Stimulated activated CD8-positive, alpha-beta memory T cell treated with anti-CD3 and anti-CD28 coated beads, Interleukin-2, amount 100 ng/mL, for 48 hours (primary cell): ENCODE measurements at regions not wholly inside any gene's neighbourhood (a gene's known extent, or its start where the extent isn't known, plus 50 kb on each side); places are given as distances from the start of the nearest gene placed in this dataset.
"Not testable (repeated sequence)": the region's sequence is repeated elsewhere in the genome, so short reads cannot be mapped to it uniquely, and the experiment has no call there.

ENCODE experiments used
- DNase-seq, 2 donors: peaks; one replicate each; pipeline ENCODE4 v3.0.0-alpha.2; 2020; ENCODE audit warnings: low read depth in 2 of 2

DNA sequence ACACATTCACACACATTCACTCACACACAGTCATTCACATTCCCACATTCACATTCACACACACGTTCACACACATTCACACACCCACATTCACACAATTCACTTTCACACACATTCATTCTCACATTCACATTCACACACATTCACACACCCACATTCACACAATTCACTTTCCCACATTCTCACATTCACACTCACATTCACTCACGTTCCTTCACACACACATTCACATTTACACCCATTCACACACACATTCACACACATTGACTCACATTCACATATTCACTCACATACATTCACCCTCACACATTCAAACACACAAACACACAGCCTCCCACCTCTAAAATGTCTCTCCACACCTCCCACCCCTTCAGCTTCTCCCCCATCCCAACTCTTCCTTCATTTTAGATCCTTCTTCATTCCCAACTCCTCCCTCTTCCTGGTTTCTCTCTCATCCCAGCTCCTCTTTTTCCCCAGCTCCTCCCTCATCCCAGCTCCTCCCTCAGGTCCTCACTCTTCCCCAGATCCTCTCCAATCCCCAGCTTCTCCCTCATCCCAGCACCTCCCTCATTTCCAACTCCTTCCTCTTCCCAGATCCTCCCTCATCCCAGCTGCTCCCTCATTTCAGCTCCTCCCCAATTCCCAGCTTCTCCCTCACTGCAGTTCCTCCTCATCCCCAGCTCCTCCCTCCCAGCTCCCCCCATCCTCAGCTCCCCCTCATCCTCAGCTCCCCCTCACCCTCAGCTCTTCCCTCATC is 111.0 kb downstream of the FAM53A start:
- DNase-seq: no peak

DNA sequence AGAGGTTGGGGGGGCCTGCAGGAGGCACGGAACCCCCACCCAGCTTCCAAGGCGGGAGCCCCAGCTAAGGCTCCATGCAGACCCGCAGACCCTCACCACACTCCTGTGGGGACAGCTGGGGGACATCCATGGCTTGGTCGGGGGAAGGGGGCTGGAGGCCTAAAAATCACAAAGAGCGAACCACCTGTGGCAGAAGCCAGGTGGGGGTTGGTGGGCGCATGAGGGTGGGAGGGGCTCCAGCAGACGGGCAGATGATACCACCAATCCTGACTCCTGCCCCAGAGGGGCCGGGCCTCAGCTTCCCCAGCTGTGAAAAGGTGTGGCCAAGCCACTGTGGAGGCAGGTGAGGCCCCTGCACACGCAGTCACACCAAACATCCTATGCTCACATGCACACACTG is 111.6 kb downstream of the FAM53A start:
- DNase-seq: no peak

DNA sequence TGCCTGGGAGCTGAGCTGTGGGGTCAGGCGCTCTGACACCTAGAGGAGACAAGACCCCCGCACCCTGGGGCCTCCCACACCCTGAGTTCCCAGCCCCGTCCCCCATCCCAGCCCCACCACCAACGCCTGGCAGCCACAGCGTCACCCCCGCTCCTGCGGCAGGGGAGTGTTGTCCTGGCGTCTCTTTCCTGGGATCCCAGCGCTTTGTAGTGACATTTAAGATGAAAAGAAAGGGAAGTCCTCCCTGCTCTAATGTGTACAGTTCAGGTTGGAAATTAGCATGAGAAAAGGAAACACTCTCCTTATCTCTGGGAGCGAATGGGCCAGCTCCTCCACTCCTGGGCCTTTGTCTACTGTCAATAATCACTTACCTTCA is 112.1 kb downstream of the FAM53A start:
- DNase-seq: no peak

DNA sequence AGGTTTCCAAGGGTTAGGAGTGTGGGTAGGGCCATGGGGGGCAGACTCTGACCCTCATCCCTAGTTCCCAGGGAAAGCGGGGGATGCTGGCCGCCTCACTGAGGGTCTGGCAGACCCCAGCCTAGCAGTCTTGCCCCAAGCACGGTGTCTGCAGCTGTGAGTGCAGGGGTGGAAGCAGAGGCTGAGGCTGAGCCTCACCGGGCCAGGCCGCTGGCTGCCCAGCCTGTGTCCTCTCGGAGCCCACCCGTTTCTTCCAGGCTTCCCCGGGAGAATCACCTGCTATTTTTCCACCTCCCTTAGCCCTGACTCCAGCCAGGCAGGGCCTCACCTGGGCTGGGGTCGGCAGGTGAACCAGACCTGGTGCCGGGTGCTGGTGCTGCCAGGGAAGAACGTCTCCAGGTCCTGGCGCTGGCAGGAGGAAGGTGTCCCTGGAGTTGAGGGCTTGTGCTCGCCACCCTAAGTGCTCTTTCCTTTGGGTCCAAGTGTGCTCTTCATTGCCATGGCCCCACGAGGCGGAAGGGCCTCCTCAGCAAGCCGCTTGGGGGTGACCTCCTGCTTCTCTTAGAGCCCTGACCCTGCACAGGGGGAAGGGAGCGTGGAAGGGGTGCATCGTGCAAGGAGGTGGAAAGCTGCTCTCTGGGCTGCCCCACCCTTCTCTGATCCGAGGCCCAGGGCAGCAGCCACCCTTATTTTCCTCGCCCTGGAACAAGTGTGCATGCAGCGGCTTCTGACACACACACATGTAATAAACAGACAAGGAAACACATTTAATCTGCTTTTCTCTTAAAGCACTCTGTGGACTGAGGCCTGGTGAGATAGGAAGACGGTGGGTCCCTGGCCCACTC is 112.7 kb downstream of the FAM53A start:
- no peak for DNase-seq

DNA sequence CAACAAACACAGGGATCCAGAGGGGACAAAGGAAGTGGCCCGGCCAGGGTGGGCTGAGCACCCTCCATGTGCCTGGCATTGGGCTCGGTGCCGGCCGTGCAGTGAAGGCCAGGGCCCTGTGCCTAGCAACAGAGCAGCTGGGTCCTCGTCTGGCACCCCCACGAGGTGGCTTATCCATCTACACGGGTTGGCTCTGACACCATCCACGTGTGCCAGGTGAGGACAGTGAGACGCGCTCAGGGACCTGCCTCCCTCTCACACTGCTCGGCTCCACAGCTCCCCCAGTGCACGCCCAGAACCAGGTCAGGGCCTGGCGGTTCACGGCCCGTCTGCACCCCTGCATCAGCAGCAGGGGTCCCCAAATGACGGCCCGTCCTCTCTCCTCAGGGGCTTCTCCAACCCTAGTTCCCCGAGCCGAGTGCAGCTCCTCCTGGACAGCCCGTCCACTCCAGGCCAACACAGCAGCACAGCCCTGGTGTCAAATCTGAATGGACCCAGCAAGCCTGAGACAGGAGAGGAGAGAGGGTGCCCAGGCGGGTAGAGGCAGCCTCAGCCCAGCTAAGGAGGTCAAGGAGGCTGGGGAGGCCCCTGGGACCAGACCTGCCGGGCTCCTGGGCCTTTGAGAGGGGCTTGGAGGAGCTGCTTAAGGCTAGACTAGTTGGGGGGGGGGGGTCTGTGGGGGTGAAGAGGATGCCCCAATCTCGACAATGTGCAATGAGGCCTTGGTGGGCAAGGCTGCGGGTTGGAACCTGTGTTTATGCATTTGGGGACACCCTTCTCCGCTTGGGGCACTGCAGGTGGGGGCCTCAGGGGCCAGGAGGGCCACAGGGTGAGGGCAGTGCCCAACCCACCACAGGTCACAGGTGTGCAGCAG is 113.6 kb downstream of the FAM53A start:
- DNase-seq: no peak

DNA sequence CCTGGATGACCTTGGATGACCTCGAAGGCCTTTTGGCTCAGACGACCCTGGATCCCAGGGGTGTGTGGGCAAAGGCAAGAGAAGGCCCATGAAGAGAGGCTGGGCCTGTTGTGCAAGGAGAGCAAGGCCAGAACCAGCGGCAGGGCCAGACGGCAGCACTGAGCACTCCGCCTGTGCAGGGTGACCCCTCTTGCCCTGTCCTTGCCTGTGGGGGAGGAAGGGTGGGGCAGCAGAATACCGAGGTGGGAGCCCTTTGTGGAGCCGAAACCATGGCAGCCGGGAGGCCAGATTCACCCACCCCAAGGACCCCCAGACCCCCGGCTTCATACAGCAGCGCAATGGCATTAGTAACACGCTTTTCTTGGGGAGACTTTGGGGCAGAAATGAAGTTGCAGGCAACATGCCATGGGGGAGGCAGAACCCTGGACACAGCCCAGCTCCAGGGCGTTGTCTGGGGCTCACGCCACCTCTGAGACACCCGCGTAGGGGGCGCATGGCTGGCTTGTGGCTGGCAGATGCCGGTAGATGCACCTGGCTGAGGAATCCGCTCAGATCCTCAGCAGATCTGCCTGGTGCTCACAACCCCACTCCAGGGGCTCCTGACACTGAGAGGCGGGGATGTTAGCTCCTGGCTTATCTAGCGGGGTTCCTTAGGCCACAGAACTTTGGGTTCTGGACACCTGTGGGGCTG is 114.5 kb downstream of the FAM53A start:
- no peak for DNase-seq

DNA sequence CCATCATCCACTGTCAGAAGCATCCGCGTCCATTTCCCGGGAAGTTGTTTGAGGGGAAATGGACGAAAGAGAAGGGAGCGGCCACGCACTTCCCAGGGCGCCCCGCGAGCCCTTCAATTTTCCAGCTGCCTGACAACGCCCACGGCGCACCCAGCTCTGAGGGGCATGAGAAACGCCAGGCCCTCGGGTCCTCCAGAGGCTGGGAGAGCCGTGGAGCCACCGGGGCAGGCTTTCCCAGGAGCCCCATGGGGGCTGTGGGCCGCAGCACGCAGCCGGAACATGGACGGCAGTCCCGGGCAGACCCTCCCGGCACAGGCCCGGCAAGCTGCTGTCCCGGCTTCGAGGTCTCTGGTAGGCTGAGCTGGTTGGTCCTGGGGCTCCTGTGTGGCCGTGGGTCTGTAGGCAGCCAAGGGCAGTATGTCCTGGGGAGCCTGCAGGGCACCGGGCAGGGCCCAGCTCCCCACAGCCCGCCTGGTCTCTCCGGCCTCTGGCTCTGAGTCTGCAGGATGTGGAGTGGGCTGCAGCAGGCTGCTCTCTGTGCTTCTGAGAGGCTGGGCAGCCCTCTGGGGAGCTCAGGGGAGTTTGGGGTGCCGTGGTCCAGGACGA is 115.2 kb downstream of the FAM53A start:
- DNase-seq: no peak

DNA sequence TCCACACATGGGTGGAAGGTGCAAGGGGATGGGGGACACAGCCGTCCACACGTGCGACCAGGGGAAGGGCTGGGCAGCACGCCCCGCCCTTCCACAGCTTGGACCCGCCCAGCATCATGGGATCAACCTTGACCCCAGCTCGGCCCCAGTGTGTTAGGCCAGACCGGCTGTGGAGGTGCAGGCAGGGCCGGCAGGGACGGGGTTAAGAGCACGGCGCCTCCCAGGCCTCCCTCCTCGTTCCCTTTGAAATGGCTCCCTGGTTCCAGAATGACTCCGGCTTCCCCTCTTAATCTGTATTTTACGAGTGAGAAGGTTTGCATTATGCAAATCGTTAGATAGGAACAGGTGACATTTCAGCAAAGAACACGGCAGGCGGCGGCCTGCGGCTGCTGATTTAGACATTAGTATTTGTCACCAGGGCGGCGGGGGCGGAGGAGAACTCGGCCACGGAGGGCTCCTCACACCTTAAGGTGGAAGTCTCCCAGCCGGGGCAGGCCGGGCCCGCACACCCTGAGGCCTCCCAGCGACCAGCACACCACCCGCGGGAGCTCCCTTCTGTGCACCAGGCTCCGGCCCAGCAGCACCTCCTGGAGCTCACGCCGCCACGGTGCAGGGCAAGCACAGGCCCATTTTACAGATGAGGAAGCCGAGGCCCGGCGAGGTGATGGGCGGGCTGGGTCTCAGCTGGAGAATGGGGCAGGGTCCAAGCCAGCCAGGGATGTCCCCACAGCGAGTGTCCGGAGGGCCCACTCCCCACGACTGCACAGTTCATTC is 116.1 kb downstream of the FAM53A start:
- DNase-seq: no peak

DNA sequence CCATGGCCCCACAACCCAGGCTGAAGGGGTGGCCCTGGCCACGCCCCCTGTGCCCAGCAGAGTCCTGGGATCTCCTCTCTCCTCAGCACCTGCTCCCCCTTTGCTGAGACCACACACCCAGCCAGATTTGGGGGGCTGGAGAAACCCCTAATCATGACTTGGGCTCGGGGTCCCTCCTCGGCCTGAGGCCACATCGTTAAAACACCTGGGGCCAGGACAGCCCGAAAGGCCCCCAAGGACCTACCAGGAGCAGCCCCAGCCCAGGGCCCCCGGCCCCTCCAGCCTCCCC is 116.7 kb downstream of the FAM53A start:
- no peak for DNase-seq

DNA sequence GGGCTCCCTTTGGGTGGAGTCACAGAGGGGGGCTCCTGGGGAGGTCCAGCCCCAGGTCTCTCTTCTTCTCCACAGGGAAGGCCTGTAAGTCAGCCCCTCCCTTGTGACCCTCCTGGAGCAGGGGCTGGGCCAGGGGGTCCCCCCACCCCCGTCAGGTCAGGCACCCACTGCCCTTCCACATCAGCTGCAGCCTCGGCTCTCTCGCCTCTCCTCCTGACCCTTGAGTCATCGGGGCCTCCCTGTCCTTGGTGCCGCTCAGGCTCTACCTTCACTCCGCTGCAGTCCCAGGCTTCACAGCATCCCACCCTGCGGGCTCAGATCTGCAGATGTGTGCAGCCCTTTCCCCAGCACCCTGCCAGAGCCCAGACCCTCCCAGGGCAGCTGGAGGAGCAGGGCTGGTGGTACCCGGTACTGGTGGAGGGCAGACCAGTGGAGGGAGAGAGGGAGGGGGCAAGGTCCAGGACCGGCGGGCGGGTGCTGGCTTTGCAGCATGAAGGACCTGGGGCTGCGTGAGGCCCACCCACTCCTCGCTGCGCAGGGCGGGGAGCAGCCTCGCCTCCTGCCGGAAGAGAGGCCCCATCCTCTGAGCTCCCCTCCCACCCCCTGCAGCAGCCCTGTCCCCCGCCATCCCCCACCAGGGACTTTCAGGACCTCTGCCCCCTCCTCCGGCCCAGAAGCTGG is 117.1 kb downstream of the FAM53A start:
- no peak for DNase-seq

DNA sequence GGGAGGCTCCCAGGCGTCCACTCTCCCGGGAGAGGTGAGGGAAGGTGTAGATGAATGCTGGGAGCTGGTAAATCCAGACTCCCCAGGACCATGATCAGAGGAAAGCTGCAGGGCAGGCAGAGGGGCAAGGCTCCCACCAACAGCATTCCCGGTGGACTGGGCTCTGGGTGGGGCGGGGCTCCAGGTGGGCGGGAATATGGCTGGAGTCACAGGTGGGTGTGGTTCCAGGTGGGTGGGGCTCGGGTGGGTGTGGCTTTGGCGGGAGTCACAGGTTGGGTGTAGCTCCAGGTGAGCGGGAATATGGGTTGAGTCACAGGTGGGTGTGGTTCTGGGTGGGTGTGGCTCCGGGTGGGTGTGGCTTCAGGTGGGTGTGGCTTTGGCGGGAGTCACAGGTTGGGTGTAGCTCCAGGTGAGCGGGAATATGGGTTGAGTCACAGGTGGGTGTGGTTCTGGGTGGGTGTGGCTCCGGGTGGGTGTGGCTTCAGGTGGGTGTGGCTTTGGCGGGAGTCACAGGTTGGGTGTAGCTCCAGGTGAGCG is 117.7 kb downstream of the FAM53A start:
- not testable (repeated sequence) for DNase-seq

DNA sequence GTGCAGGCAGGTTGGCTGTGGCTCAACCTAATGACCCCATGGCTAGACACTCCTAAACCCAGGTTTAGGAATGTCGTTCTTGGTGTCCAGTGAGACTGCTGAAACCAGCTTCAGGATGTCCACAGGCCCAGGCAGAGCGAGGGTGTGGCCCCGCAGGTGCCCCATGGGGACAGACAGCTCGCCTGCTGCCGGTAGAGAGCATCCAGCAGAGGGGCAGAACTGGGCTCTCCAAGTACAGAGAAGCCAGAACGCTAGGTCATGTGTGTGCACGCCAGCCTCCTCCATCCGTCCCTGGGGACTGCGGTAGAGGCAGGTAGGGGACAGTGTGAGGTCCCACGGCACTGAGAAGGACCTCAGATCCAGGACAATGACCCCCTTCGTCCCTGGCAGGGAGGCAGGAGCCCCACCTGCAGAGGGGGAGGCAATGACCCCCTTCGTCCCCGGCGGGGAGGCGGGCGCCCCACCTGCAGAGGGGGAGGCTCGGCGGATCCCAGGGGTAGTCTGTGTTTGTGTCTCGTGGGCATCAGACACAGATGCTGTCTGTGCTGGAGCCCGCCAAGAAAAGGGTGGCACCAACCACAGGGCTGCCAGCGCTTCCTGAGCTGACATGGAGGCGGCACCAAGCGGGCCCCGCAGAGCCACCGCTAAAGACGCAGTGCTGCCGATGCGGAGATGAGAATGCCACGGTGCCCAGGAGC is 118.4 kb downstream of the FAM53A start:
- no peak for DNase-seq

DNA sequence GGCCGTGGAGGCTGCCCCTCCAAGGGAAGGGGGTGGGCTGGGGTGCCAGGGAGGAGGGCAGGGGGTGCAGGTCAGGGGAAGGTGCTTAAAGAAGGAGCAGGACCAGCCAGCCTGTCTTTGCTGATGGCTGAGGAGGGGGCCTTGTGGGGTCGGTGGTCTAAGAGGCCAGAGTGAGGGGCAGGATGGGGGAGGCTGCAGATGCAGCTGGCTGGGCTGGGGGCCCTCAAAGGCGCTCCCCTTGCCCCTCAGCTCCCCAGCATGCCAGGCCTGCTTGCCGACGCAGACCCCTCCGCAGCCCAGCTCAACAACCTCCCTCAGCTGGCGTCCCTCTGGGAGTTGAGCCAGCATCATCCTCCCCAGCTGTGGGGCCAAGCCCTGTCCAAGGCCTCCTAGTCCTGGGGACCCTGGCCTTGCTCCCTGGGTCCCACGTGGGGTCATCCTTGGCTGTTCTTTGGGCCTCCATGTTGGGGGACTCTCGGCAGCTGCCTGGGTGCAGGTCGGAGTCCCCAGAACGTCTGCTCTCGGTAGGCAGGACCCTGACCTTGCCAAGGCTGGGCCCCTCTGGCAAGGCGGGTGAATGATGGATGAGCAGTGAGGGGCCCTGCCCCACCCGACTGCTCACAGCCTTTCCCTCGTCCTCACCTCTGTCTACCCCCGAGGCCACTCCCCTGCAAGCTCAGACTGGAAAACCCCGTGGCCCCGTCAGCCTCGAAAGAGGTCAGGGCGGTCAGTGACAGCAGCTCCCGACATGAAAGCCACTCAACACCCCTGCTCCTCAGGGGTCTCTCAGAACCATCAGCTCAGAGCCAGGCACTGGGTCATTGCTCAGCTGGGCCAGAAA is 119.4 kb downstream of the FAM53A start:
- DNase-seq: no peak

DNA sequence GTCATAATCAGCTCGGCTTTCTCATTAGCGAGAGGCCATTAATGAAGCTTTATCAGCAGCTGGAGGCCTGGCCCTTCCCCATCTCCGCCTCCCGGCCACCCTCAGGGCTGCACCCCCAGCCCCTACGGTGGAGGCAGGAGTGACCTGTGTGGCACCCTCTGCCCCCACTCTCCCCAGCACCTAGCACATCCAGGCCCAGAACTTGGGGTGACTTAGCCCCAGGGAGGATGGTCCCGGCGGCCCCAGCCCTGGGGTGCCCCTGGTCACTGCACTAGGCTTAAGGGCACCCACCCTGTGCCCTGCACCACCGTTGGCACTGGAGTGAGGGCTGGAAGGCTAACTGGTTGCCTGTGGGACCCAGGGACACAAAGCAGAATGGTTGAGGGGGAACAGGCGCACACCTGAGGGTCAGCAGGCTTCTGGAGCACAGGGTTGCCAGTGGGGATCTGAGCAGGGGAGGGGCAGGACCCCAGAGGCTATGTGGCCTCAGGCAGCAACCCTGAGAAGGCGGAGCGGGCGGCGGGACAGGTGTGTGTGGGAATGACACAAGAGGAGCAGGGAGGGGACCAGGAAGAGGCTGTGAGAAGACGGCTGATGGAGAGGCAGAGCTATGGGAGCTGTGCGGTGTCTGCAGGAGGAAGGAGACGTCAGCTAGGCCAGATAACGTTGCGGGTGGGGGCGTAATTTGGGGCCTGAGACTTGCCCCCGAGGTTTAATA is 120.2 kb downstream of the FAM53A start:
- DNase-seq: no peak

DNA sequence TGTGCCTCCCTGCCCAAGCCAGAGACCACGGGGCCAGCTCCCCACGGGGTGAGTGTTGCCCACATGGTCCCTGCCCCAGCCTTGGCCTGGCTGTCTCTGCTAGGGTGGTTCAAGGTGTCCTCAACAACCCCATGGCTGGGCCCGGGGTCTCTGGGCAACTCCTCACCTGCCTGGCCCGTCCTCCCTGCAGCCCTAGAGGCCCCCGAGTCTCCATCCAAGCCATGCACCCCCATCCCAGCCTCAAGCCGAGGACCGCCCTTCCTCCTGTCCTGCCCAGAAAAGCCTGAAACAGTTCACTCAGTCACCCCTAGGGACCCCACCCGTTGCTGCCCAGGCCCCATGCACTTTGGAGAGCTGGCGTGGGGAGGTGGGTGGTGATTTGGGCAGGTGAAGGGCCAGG is 120.9 kb downstream of the FAM53A start:
- DNase-seq: no peak

DNA sequence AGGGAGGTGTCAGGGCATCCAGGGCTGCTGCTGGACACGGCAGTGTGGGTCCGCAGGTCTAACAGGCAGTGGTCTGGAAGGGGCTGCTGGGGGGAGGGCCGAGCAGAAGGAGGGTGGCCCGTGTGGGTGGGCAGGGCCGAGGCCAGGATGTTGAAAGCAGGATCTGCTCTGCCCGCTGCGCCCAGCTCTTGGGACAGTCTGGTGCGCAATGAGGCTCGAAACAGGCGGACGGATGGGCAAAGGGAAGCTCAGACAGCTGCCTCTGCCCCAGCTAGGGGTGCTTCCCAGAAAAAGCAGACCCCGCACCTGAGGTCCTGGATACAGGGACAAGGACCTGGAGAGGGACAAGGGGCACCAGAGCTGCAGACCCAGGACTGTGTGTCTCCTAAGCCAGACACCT is 121.3 kb downstream of the FAM53A start:
- DNase-seq: no peak

DNA sequence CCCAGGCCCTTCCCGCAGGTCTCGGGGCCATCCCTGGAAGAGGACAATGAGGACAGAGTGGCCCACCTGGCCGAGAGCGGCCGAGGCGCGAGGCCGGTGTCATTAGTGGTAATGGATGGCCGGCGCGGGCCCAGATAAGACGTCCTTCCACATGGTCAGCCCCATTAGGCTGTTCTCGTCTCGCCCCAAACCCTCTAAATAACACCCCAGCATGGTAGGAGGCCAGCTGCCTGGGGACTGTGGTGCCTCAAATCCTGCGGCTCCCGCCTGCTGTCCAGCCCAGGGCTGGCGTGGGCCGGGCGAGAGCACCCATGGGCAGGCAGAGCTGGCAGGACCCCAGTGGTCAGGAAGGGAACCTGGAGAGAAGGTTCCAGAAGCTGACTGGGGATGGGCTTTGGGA is 121.7 kb downstream of the FAM53A start:
- no peak for DNase-seq
